ENCODE measurements at regions not wholly inside any gene's neighbourhood (a gene's known extent, or its start where the extent isn't known, plus 50 kb on each side); places are given as distances from the start of the nearest gene placed in this dataset.

GRCh38 chr14:85358136-85358785, 171.7 kb upstream of the FLRT2 start:
- Histone ChIP-seq H3K27me3 (ENCODE audit: control insufficient read depth, insufficient read depth, low read length) (no peaks in the 10 kb centered on the region), H3K36me3 (ENCODE audit: control insufficient read depth, insufficient read depth, low read length) (no peaks in the 10 kb centered on the region), H3K4me3 (ENCODE audit: low read depth, low read length) (no peak overlapping the region)
- no peak for DNase-seq (ENCODE audit: low read depth)
- TF ChIP-seq CTCF (IDR thresholded peaks at IDR 0.05; ENCODE audit: insufficient read depth, low read length, poor library complexity, severe bottlenecking) = no peak

- DNase-seq (ENCODE audit: low read depth) = no peak
- no peak for TF ChIP-seq CTCF (IDR thresholded peaks at IDR 0.05; ENCODE audit: insufficient read depth, low read length, poor library complexity, severe bottlenecking)
- H3K27me3 ChIP-seq (ENCODE audit: control insufficient read depth, insufficient read depth, low read length) = no peaks in the 10 kb centered on the region
- no peak overlapping the region for H3K4me3 ChIP-seq (ENCODE audit: low read depth, low read length)
- no peaks in the 10 kb centered on the region for H3K36me3 ChIP-seq (ENCODE audit: control insufficient read depth, insufficient read depth, low read length)
Measured at GRCh38 chr14:85359505-85359904, 170.4 kb upstream of the FLRT2 start.

GRCh38 chr14:85363358-85363757, 166.6 kb upstream of the FLRT2 start:
- TF ChIP-seq CTCF (IDR thresholded peaks at IDR 0.05; ENCODE audit: insufficient read depth, low read length, poor library complexity, severe bottlenecking) = no peak
- Histone ChIP-seq H3K4me3 (ENCODE audit: low read depth, low read length) (no peak overlapping the region), H3K27me3 (ENCODE audit: control insufficient read depth, insufficient read depth, low read length) (no peaks in the 10 kb centered on the region), H3K36me3 (ENCODE audit: control insufficient read depth, insufficient read depth, low read length) (no peaks in the 10 kb centered on the region)
- no peak for DNase-seq (ENCODE audit: low read depth)

GRCh38 chr14:85366226-85366625, 163.7 kb upstream of the FLRT2 start:
- no peak overlapping the region for H3K4me3 ChIP-seq (ENCODE audit: low read depth, low read length)
- no peaks in the 10 kb centered on the region for H3K27me3 ChIP-seq (ENCODE audit: control insufficient read depth, insufficient read depth, low read length)
- no peaks in the 10 kb centered on the region for H3K36me3 ChIP-seq (ENCODE audit: control insufficient read depth, insufficient read depth, low read length)
- DNase-seq (ENCODE audit: low read depth) = no peak
- no peak for TF ChIP-seq CTCF (IDR thresholded peaks at IDR 0.05; ENCODE audit: insufficient read depth, low read length, poor library complexity, severe bottlenecking)

- Histone ChIP-seq H3K4me3 (ENCODE audit: low read depth, low read length) (no peak overlapping the region), H3K27me3 (ENCODE audit: control insufficient read depth, insufficient read depth, low read length) (no peaks in the 10 kb centered on the region), H3K36me3 (ENCODE audit: control insufficient read depth, insufficient read depth, low read length) (no peaks in the 10 kb centered on the region)
- DNase-seq (ENCODE audit: low read depth) = no peak
- TF ChIP-seq CTCF (IDR thresholded peaks at IDR 0.05; ENCODE audit: insufficient read depth, low read length, poor library complexity, severe bottlenecking) = no peak
Measured at GRCh38 chr14:85380881-85381280, 149.1 kb upstream of the FLRT2 start.

- Histone ChIP-seq H3K27me3 (ENCODE audit: control insufficient read depth, insufficient read depth, low read length) (no peaks in the 10 kb centered on the region), H3K4me3 (ENCODE audit: low read depth, low read length) (no peak overlapping the region), H3K36me3 (ENCODE audit: control insufficient read depth, insufficient read depth, low read length) (no peaks in the 10 kb centered on the region)
- no peak for TF ChIP-seq CTCF (IDR thresholded peaks at IDR 0.05; ENCODE audit: insufficient read depth, low read length, poor library complexity, severe bottlenecking)
- DNase-seq (ENCODE audit: low read depth) = no peak
Measured at GRCh38 chr14:85382341-85382740, 147.6 kb upstream of the FLRT2 start.

Measured in kidney epithelial cell (primary cell).